Activated T-cell treated with anti-CD3 and anti-CD28 coated beads, Interleukin-2, amount 50 U/mL, for 72 hours (primary cell): ENCODE measurements at regions not wholly inside any gene's neighbourhood (a gene's known extent, or its start where the extent isn't known, plus 50 kb on each side); places are given as distances from the start of the nearest gene placed in this dataset.

Experiments used
- ATAC-seq, 2 donors: fragments of 150-1000 bp; cut with Tn5 transposase; replicated peaks in 1 of 2; 2 replicates each; pipeline ENCODE4 v1.10.0; 2021; ENCODE audit warnings: moderate library complexity in 2 of 2, mild to moderate bottlenecking in 1 of 2
- DNase-seq, 2 donors: peaks; one replicate each; pipeline ENCODE4 v3.0.0; 2021 to 2022; ENCODE audit warnings: mixed read lengths in 1 of 2
- H3K27ac Mint-ChIP-seq: one replicate; pipeline ENCODE4 v1.8.0; 2022; ENCODE audit warnings: mild to moderate bottlenecking, moderate library complexity, mixed read lengths
- H3K27me3 Mint-ChIP-seq: one replicate; pipeline ENCODE4 v1.8.0; 2022; ENCODE audit warnings: low read depth, mixed read lengths
- H3K36me3 Mint-ChIP-seq, 2 donors: one replicate each; pipeline ENCODE4 v1.8.0; 2022; ENCODE audit warnings: mixed read lengths in 2 of 2, mild to moderate bottlenecking in 1 of 2; ENCODE audit not compliant: insufficient read depth in 2 of 2
- H3K4me1 Mint-ChIP-seq: one replicate; pipeline ENCODE4 v1.8.0; 2022; ENCODE audit warnings: low read depth, mixed read lengths
- H3K4me3 Mint-ChIP-seq, 2 donors: one replicate each; pipeline ENCODE4 v1.8.0; 2022; ENCODE audit warnings: mild to moderate bottlenecking in 2 of 2, mixed read lengths in 2 of 2, moderate library complexity in 2 of 2
- H3K9me3 Mint-ChIP-seq, 2 donors: one replicate each; pipeline ENCODE4 v1.8.0; 2022; ENCODE audit warnings: mixed read lengths in 2 of 2

DNA sequence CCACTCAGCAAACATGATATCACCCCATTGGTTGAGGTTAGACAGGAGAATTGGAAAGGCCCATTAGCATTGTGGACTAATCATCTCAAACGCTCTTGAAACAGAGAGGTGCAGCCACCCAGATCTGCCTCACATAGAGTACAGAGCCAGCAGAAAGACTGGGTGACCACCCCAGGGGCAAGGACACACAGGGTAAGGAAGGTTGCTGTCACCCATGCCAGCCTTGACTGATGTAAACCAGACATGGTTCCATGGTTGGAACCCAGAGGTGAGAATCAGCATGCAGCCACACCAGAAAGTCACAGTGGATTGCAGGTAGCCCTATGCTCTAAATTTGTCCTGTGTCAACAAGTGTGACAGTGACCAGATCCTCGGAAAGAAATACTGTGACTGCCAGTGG, 1268.8 kb downstream of the EFNB2 start:
- DNase-seq (no peak), ATAC-seq (no peak)
- H3K4me1 Mint-ChIP-seq, result no peaks in the 10 kb centered on the region
- no peak overlapping the region for H3K4me3 Mint-ChIP-seq
- H3K9me3 Mint-ChIP-seq, result no peaks in the 10 kb centered on the region
- no peaks in the 10 kb centered on the region for H3K27me3 Mint-ChIP-seq
- no peaks in the 10 kb centered on the region for H3K36me3 Mint-ChIP-seq
- no peak overlapping the region for H3K27ac Mint-ChIP-seq

DNA sequence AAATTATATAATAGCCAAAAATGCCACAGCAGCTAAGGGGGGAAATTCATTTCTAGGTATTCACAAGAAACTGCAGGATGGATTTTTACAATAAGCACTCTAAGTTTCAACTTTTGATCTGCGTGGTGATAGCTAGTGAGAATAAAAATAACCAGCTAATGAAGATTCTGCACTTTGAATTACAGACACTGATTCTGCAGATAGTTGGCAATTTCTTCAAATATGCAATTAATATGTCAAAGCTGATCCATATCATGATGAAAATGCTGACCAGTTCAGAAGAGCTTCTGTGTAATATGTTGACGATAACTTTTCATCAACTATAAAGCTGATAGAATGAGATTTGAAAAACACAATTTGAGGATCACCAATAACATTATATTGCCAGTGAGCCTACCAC, 1272.9 kb downstream of the EFNB2 start:
- no peaks in the 10 kb centered on the region for H3K27me3 Mint-ChIP-seq
- no peak for ATAC-seq

DNA sequence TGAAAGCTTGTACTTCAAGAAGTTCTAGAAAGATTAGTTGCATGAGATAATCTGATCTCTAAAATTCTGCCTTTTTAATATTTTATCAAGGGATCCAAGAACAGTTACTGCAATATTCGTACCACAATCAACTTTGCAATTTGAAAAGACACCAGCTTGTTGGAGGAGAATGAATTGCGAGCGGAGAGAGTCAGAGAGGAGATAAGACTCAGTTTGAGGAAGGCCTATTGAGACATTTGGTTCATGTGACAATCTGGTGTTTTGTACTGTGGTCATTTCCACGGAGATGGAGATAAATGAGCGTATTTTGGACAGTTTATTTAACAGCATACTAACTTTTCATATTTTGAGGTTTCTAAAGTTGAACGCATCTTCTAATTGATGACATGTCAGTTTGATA, 1276.0 kb downstream of the EFNB2 start:
- no peaks in the 10 kb centered on the region for H3K36me3 Mint-ChIP-seq
- no peaks in the 10 kb centered on the region for H3K4me1 Mint-ChIP-seq
- H3K4me3 Mint-ChIP-seq, result no peak overlapping the region

More for the DNA sequence above, 1272.9 kb downstream of the EFNB2 start:
- Mint-ChIP-seq H3K36me3 (no peaks in the 10 kb centered on the region), H3K4me1 (no peaks in the 10 kb centered on the region), H3K9me3 (no peaks in the 10 kb centered on the region), H3K4me3 (no peak overlapping the region), H3K27ac (no peak overlapping the region)
- no peak for DNase-seq

DNA sequence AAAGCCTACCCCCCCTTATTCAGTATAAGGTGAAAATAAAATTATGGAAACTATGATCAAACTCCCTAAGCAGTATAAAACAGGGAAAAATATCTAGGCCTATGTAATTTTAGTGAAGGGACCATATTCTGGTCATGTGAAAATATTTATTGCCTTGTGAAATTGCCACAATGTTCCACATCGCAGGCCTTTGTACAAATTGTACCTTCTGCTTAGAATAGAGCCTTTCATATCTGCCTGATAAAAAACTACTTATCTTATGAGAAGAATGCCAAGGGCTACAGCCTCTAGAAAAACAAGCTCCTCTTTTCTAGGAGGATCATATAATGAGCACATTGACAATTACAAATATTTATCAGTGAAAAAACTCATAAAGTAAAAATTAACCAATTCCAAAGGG, 1280.0 kb downstream of the EFNB2 start:
- no peak for ATAC-seq
- H3K4me3 Mint-ChIP-seq, result no peak overlapping the region
- H3K27me3 Mint-ChIP-seq, result no peaks in the 10 kb centered on the region
- no peak overlapping the region for H3K27ac Mint-ChIP-seq
- H3K9me3 Mint-ChIP-seq, result peaks cover 0 to 3% of the 10 kb centered on the region in 2 donors
- DNase-seq, result no peak
- H3K36me3 Mint-ChIP-seq, result no peaks in the 10 kb centered on the region
- H3K4me1 Mint-ChIP-seq, result no peaks in the 10 kb centered on the region

More for the DNA sequence above, 1276.0 kb downstream of the EFNB2 start:
- Mint-ChIP-seq H3K27ac (no peak overlapping the region), H3K9me3 (no peaks in the 10 kb centered on the region), H3K27me3 (no peaks in the 10 kb centered on the region)
- DNase-seq, result no peak
- ATAC-seq, result no peak

DNA sequence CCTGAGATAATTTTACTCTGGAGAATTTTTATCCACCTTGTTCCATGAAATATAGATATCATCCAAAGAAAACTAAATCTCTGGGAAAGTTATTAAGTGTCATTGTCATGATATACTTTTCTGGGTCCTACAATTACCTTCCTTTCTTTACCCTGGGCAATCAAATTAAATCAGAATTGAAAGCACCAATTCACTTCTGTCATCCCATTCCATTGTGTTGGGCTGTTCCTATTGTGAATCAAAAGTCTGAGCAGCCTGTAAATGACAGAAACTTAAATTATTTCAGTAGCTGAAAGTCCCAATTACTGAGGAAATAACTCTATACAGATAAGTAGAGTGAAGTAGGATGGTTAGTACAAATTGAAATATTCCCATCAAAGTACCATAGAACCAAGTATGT, 1284.2 kb downstream of the EFNB2 start:
- peaks cover 0 to 3% of the 10 kb centered on the region in 2 donors for H3K9me3 Mint-ChIP-seq
- no peaks in the 10 kb centered on the region for H3K4me1 Mint-ChIP-seq
- ATAC-seq (no peak), DNase-seq (no peak)
- no peak overlapping the region for H3K27ac Mint-ChIP-seq
- no peak overlapping the region for H3K4me3 Mint-ChIP-seq
- H3K36me3 Mint-ChIP-seq, result no peaks in the 10 kb centered on the region
- H3K27me3 Mint-ChIP-seq, result no peaks in the 10 kb centered on the region

DNA sequence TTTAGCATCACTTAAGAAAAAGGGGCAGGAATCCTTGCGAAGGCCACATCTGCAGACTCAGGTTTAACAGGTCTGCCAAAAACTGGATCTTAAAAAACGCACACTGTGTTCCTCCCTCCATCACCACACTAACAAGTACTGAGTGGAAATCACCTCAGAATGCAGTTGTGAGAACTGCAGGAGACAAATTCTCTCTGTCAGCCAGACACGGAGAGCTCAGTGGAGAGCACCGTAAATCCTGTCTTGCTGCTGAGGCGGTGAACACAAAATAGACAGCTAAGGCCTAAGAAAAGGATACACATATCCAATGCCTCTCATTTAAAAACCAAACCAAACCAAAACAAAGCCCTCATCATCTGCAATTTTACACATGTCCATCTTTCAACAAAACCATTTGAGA, 1287.6 kb downstream of the EFNB2 start:
- ATAC-seq (no peak), DNase-seq (no peak)
- H3K4me3 Mint-ChIP-seq, result no peak overlapping the region
- no peaks in the 10 kb centered on the region for H3K27me3 Mint-ChIP-seq
- no peaks in the 10 kb centered on the region for H3K4me1 Mint-ChIP-seq
- peaks cover 0 to 3% of the 10 kb centered on the region in 2 donors for H3K9me3 Mint-ChIP-seq
- H3K27ac Mint-ChIP-seq, result no peak overlapping the region
- H3K36me3 Mint-ChIP-seq, result no peaks in the 10 kb centered on the region

DNA sequence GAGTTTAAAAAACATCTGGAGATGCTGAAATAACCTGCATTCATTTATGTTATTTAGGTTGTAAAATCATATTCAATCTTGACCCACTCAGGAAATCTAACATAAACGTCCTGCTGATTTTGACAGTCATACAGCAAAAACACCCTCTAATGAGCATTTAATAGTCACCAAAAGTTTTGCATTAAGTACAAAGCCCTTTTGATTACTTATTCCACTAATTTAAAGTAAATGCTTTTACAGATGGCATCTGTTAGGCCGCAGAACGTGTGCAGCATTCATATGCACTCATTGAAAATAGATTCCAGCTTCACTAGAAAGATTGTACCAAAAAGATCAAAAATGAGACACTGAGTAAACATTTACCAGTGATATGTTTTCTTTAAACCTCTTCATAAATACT, 1295.1 kb downstream of the EFNB2 start:
- H3K4me3 Mint-ChIP-seq, result no peak overlapping the region
- H3K27ac Mint-ChIP-seq, result no peak overlapping the region
- H3K4me1 Mint-ChIP-seq, result no peaks in the 10 kb centered on the region
- peaks cover 0 to 2% of the 10 kb centered on the region in 2 donors for H3K9me3 Mint-ChIP-seq
- H3K36me3 Mint-ChIP-seq, result no peaks in the 10 kb centered on the region
- no peak for DNase-seq
- H3K27me3 Mint-ChIP-seq, result no peaks in the 10 kb centered on the region
- ATAC-seq, result no peak

DNA sequence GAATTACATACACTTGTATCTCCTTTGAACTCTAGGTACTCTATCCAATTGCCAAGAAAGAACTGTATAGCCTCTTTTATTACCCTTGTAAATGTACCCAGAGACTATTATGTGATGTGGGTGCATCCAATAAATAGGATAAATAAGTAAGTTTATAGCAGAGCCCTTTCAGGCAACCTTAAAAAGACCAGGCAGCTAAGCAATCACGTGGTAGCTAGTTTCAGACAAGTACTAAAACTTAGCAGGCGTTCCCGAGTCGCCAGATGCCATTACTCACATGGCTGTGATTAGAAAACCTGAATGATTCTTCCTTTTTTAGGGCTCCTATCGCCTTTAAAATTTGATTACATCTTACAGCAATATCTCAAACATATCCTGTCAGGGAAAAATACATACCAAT, 1303.0 kb downstream of the EFNB2 start:
- Mint-ChIP-seq H3K36me3 (peaks cover 0 to 2% of the 10 kb centered on the region in 2 donors), H3K27ac (no peak overlapping the region), H3K4me1 (no peaks in the 10 kb centered on the region), H3K27me3 (peaks cover 11% of the 10 kb centered on the region), H3K9me3 (peaks cover 0 to 6% of the 10 kb centered on the region in 2 donors), H3K4me3 (no peak overlapping the region)
- ATAC-seq (no peak), DNase-seq (no peak)

DNA sequence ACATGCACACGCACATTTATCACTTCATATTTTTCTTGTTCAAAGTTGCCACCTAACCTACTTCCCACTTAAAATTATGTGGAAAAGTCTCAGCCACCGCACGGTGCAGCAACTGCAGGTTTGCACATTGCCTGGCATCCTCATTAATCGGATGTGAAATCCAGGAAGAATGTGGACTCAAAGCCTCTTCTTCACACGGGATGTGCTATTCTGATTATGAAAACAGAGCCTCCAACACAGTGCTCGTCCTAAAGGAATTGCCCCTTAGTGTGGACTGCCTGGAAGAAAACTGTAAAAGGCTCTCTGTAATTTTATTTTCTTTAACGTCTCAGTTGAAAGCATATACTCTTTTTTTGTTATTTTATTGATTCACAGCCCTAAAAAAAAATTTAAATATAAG, 1303.5 kb downstream of the EFNB2 start:
- DNase-seq, result no peak

DNA sequence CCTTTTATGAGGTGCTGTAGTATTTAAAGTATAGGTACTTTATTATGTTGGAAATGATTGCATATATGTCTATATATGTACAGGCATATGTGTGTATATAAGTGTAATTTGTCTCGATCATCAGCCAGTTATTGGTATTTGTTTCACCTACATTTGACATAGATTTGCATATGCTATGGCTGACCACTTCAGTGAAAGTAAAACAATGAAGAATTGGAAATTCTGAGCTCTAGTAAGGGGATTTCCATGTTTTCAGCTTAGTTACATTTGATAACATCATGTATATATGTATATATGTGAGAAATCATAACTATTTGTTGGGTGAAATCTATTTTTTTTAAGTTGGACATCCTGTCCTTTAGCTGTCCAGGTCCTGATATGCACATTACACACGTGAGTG, 1303.9 kb downstream of the EFNB2 start:
- H3K27me3 Mint-ChIP-seq, result peaks cover 11% of the 10 kb centered on the region
- no peak overlapping the region for H3K4me3 Mint-ChIP-seq
- ATAC-seq (no peak), DNase-seq (no peak)
- no peaks in the 10 kb centered on the region for H3K4me1 Mint-ChIP-seq
- peaks cover 0 to 4% of the 10 kb centered on the region in 2 donors for H3K9me3 Mint-ChIP-seq
- no peak overlapping the region for H3K27ac Mint-ChIP-seq
- peaks cover 0 to 2% of the 10 kb centered on the region in 2 donors for H3K36me3 Mint-ChIP-seq

More for the DNA sequence above, 1303.5 kb downstream of the EFNB2 start:
- peaks cover 0 to 6% of the 10 kb centered on the region in 2 donors for H3K9me3 Mint-ChIP-seq
- peaks cover 11% of the 10 kb centered on the region for H3K27me3 Mint-ChIP-seq
- H3K36me3 Mint-ChIP-seq, result peaks cover 0 to 2% of the 10 kb centered on the region in 2 donors
- no peak overlapping the region for H3K4me3 Mint-ChIP-seq
- H3K27ac Mint-ChIP-seq, result no peak overlapping the region
- H3K4me1 Mint-ChIP-seq, result no peaks in the 10 kb centered on the region
- ATAC-seq, result no peak

DNA sequence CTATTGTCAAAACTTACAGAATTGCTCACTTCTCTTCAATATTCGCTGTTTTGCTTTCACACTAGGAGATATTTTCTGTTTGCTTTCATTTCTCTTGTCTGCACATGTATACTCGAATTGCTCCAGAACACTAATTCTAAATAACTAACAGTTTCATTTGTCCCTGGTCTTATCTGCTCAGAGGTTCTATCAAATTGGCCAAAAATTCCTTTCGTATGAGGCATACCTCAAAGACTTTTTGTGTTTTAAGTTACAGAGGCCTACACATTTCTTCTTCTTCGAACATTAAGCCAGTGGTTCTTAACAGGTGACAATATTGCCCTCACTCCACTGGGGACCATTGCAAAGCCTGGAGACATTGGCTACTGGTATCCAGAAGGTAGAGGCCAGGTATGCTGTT, 1314.6 kb downstream of the EFNB2 start:
- no peaks in the 10 kb centered on the region for H3K4me1 Mint-ChIP-seq
- H3K36me3 Mint-ChIP-seq, result no peaks in the 10 kb centered on the region
- ATAC-seq (no peak), DNase-seq (no peak)
- H3K27ac Mint-ChIP-seq, result no peak overlapping the region
- peaks cover 6% of the 10 kb centered on the region for H3K27me3 Mint-ChIP-seq
- H3K9me3 Mint-ChIP-seq, result no peaks in the 10 kb centered on the region
- H3K4me3 Mint-ChIP-seq, result no peak overlapping the region

DNA sequence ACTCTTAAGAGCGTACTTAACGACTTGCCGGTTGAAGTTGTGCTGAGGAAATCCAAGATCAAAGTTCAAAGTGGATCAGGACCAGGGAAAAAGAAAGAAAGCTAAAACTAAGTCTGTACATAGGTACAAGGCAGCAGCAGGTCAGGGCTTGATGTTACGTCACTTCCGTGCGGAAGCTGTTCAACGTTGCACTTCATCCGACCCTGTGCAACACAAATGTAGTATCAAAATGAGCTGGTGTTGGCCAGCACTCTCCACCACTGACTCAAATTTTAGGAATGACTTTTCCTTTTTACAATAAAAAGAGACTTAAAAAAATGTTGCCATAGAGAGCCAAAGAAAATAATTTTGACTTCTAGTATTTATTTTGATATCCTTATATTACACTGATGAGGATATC, 1315.4 kb downstream of the EFNB2 start:
- H3K4me1 Mint-ChIP-seq, result no peaks in the 10 kb centered on the region
- H3K4me3 Mint-ChIP-seq, result no peak overlapping the region
- no peak for ATAC-seq
- no peaks in the 10 kb centered on the region for H3K36me3 Mint-ChIP-seq
- peaks cover 6% of the 10 kb centered on the region for H3K27me3 Mint-ChIP-seq
- DNase-seq, result no peak
- H3K9me3 Mint-ChIP-seq, result no peaks in the 10 kb centered on the region
- no peak overlapping the region for H3K27ac Mint-ChIP-seq

DNA sequence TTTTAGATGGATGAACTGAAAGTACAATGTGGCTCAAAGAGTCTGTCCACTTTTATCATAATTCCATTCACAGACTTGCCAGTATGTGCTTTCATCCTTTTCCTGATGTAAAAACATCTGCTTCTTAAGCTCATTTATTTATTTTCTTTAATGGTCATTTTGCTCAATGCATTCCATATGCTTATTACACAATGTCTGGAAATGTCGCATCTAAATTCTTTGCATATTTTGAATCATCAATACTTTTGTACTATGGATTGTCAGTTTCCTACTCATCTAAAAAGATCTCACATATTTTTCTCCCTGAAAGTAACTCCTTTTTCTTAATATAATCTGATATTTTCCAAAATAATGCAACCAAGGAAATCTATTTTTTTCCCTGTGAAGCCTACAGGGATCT, 1315.8 kb downstream of the EFNB2 start:
- no peak overlapping the region for H3K27ac Mint-ChIP-seq
- no peaks in the 10 kb centered on the region for H3K9me3 Mint-ChIP-seq
- peaks cover 6% of the 10 kb centered on the region for H3K27me3 Mint-ChIP-seq
- no peaks in the 10 kb centered on the region for H3K4me1 Mint-ChIP-seq
- DNase-seq (no peak), ATAC-seq (no peak)
- H3K4me3 Mint-ChIP-seq, result no peak overlapping the region
- no peaks in the 10 kb centered on the region for H3K36me3 Mint-ChIP-seq

DNA sequence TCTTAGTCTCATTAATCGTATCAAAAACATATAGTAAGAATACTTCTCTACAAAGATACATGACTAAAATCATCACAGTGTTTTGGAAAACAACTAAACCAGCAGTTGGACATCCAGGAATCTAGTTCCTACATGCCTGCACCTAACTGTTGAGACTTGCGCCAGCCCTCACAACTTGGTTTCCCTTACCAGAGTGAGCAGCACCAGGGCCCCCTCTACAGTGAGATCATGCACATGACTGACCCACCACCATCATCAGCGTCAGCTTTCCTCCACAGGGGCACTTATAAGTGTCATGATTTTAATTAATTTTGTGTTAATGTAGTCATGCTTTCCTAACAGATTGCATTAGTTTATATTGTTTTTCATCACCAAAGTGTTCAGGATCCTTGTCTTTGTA, 1322.0 kb downstream of the EFNB2 start:
- no peak for ATAC-seq
- H3K27me3 Mint-ChIP-seq, result peaks cover 13% of the 10 kb centered on the region
- no peak for DNase-seq

More for the DNA sequence above, 1322.0 kb downstream of the EFNB2 start:
- Mint-ChIP-seq H3K36me3 (peaks cover 0 to 1% of the 10 kb centered on the region in 2 donors), H3K27ac (no peak overlapping the region), H3K9me3 (peaks cover 0 to 2% of the 10 kb centered on the region in 2 donors), H3K4me3 (no peak overlapping the region), H3K4me1 (no peaks in the 10 kb centered on the region)
